ENCODE measurements at regions not wholly inside any gene's neighbourhood (a gene's known extent, or its start where the extent isn't known, plus 50 kb on each side); places are given as distances from the start of the nearest gene placed in this dataset.

DNA sequence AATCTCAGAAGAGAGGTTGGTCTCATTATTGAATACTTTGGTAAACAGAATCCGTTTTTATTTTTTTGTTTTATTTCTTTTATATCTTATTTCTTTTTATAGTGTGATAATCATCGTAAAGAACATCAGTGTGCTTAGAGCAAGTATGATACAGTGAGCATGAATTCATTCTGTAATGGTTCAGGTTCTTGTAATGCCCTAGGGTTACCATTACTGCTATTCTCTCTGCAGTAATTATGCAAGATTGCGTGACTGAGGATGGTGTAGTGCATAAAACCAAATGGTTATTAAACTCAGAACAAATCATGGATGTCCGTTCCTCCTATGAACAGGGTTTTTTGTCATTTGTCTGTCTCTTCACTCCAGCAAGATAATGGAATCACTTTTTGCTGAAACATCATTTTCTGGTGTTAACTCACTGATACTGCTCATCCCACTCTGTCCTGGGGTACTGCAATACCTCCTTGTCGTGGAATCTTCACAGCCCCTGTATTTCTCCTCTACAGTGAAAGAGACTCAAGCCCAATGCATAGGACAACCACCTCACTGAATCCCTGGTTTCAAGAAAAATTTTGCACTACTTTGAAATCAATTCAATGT, 274.8 kb upstream of the ST6GAL2 start:
- Histone ChIP-seq H3K9me3 (peaks cover 0 to 7% (median 2%) of the 10 kb centered on the region in 4 donors), H3K27me3 (no peaks in the 10 kb centered on the region), H3K27ac (replicated peaks in 1 of 4) (no peak overlapping the region), H3K4me1 (no peaks in the 10 kb centered on the region), H3K4me3 (no peak overlapping the region), H3K36me3 (no peaks in the 10 kb centered on the region)
- TF ChIP-seq POLR2AphosphoS5 (IDR thresholded peaks at IDR 0.05) (no peak), EP300 (IDR thresholded peaks at IDR 0.05) (no peak), POLR2A (IDR thresholded peaks at IDR 0.05; ENCODE audit: low read depth) (no peak)
- TF ChIP-seq, protein P1, sequence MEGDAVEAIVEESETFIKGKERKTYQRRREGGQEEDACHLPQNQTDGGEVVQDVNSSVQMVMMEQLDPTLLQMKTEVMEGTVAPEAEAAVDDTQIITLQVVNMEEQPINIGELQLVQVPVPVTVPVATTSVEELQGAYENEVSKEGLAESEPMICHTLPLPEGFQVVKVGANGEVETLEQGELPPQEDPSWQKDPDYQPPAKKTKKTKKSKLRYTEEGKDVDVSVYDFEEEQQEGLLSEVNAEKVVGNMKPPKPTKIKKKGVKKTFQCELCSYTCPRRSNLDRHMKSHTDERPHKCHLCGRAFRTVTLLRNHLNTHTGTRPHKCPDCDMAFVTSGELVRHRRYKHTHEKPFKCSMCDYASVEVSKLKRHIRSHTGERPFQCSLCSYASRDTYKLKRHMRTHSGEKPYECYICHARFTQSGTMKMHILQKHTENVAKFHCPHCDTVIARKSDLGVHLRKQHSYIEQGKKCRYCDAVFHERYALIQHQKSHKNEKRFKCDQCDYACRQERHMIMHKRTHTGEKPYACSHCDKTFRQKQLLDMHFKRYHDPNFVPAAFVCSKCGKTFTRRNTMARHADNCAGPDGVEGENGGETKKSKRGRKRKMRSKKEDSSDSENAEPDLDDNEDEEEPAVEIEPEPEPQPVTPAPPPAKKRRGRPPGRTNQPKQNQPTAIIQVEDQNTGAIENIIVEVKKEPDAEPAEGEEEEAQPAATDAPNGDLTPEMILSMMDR (IDR thresholded peaks at IDR 0.05) = no peak
- no peak for DNase-seq (ENCODE audit: extremely low spot score)
- 89% methylated on average over 5 of the region's 5 CpGs for WGBS
- intact Hi-C loops (cut with DNase I) = no loop called here

DNA sequence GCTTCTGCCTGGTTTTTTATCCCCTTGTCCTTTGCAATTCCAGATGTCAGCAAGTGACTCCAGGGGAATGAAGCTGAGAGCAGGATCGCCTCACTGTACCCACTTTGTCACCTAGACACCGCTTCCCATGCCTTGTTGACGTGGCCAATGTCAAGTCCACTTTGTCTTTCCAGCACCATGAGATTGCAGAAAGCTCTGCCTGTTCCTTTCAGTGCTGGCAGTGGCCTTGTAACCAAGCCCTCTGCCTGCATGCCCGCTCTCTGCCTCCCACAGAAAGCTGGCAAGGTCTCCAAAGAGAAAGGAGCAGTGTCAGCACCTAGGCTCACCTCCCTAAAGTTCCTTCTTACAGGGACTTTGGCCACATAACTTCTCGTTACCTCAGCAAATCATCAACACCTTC, 282.2 kb upstream of the ST6GAL2 start:
- no peaks in the 10 kb centered on the region for H3K36me3 ChIP-seq
- H3K27ac ChIP-seq (replicated peaks in 1 of 4) = no peak overlapping the region
- no peak for DNase-seq (ENCODE audit: extremely low spot score)
- intact Hi-C loops (cut with DNase I) = no loop called here
- H3K9me3 ChIP-seq = no peaks in the 10 kb centered on the region
- H3K4me1 ChIP-seq = no peaks in the 10 kb centered on the region
- no peak for TF ChIP-seq POLR2A (IDR thresholded peaks at IDR 0.05; ENCODE audit: low read depth)
- TF ChIP-seq POLR2AphosphoS5 (IDR thresholded peaks at IDR 0.05) = no peak
- no peak for TF ChIP-seq EP300 (IDR thresholded peaks at IDR 0.05)
- TF ChIP-seq, protein P1 (IDR thresholded peaks at IDR 0.05) = no peak
- 91% methylated on average over 5 of the region's 5 CpGs for WGBS
- H3K4me3 ChIP-seq = no peak overlapping the region
- H3K27me3 ChIP-seq = no peaks in the 10 kb centered on the region

DNA sequence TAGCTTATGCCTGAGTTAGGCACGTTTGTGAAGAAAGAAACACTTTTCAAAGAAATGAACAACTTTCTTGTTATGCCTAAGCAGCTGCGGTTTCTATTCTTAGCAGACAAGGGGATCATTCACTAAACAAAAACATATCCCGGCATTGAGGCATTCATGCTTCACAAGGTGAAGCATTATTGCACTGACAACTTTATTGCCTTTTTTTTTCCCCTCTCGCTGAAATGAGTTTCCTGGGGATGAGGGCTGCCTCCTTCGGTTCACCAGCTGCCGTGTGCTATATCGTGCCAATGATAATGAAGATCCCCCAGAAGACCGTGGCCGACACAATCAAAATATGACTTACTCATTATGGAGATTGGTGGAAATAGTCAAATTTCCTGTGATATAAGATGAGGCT, 288.2 kb upstream of the ST6GAL2 start:
- TF ChIP-seq POLR2A (IDR thresholded peaks at IDR 0.05; ENCODE audit: low read depth) (no peak), POLR2AphosphoS5 (IDR thresholded peaks at IDR 0.05) (no peak), EP300 (IDR thresholded peaks at IDR 0.05) (no peak)
- TF ChIP-seq, protein P1 (IDR thresholded peaks at IDR 0.05) = no peak

DNA sequence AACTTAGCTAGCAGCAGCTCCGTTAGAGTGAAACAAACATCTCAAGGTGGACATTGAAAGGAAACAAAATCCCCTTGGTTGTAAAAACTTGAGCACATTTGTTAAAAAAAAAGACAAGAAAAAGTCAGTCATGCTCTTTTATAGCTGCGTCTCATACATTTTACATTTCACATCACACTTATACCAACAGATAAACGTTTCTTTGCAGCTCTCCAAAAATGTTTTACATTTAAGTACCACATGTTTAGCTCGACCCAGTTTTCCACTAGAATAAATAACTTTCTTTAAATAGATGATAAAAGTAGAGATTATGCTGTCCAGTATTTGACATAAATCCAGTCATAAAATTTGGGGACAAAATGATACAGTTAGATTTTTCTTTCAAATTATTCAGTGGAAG, 297.0 kb upstream of the ST6GAL2 start:
- Histone ChIP-seq H3K4me1 (no peaks in the 10 kb centered on the region), H3K27ac (replicated peaks in 1 of 4) (no peak overlapping the region), H3K36me3 (no peaks in the 10 kb centered on the region), H3K9me3 (no peaks in the 10 kb centered on the region), H3K27me3 (no peaks in the 10 kb centered on the region), H3K4me3 (no peak overlapping the region)
- 47% methylated on average over 4 of the region's 4 CpGs for WGBS
- no peak for DNase-seq (ENCODE audit: extremely low spot score)
- TF ChIP-seq EP300 (IDR thresholded peaks at IDR 0.05) = no peak
- TF ChIP-seq, protein P1 (IDR thresholded peaks at IDR 0.05) = no peak
- TF ChIP-seq POLR2AphosphoS5 (IDR thresholded peaks at IDR 0.05) = no peak
- no peak for TF ChIP-seq POLR2A (IDR thresholded peaks at IDR 0.05; ENCODE audit: low read depth)
- intact Hi-C loops (cut with DNase I) = no loop called here

More for the DNA sequence above, 288.2 kb upstream of the ST6GAL2 start:
- DNase-seq (ENCODE audit: extremely low spot score) = no peak
- Histone ChIP-seq H3K27ac (replicated peaks in 1 of 4) (no peak overlapping the region), H3K9me3 (no peaks in the 10 kb centered on the region), H3K4me1 (no peaks in the 10 kb centered on the region), H3K4me3 (no peak overlapping the region), H3K36me3 (no peaks in the 10 kb centered on the region), H3K27me3 (no peaks in the 10 kb centered on the region)
- WGBS = 80% methylated on average over 9 of the region's 9 CpGs
- intact Hi-C loops (cut with DNase I) = no loop called here

DNA sequence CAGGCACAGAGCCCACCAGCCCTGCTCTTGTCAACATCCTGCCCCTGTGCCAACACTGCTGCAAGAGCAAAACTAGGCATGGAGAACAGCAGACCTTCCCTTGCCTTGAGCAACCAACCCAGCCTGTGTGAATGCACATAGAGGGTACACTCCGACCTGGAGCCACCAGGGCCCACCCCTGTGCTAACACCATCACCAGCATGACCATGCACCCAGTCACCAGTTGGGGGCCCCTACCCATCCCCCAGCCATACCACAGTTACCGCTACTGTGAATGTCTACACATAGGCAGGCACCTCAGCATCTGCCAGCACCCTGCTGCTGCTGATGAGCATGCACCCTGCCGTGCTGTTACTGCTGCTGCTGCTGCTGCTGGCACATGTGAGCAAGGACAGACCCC, 301.9 kb upstream of the ST6GAL2 start:
- TF ChIP-seq POLR2AphosphoS5 (IDR thresholded peaks at IDR 0.05) (no peak), EP300 (IDR thresholded peaks at IDR 0.05) (no peak), POLR2A (IDR thresholded peaks at IDR 0.05; ENCODE audit: low read depth) (no peak)
- TF ChIP-seq, protein P1 (IDR thresholded peaks at IDR 0.05) = no peak
- H3K27me3 ChIP-seq = no peaks in the 10 kb centered on the region
- WGBS = 100% methylated on average over 1 of the region's 3 CpGs
- H3K9me3 ChIP-seq = no peaks in the 10 kb centered on the region
- DNase-seq (ENCODE audit: extremely low spot score) = no peak
- H3K4me3 ChIP-seq = no peak overlapping the region
- no peaks in the 10 kb centered on the region for H3K4me1 ChIP-seq
- H3K36me3 ChIP-seq = no peaks in the 10 kb centered on the region
- H3K27ac ChIP-seq (replicated peaks in 1 of 4) = no peak overlapping the region
- intact Hi-C loops (cut with DNase I) = no loop called here

Measured in esophagus muscularis mucosa (tissue), 4 donors.